ENCODE measurements at regions not wholly inside any gene's neighbourhood (a gene's known extent, or its start where the extent isn't known, plus 50 kb on each side); places are given as distances from the start of the nearest gene placed in this dataset.

DNA sequence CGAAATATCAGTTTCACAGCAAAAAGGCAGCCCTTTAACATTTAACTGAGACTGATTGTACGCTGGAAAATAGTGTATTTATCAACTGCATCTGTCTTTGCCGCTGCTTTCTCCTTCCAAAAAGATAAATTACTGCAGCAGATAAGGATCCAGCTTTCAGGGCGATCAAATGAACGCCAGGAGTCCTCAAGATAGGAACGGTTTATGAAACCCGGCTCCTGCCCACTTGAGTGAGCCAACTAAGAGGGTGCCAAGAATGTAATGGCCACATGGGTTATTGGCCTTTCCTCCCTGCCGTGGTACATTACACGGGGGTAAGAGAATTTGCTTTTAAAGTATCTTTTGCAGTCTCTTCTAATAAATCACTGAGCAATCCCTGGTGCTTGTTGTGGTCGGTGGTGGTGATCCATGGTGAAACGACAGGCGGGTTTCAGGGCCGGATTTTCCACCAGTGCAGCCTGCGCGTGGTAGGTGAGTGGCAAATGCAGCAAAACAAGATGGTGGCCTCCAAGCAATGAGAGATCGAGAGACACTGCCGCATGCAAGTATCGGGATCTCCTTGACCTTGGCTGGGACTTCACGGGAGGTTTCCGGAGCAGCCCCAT lies 67.5 kb upstream of the IRX6 start:
- in situ Hi-C loops (cut with HindIII; ENCODE audit: low sequenced_read_pairs): no loop called here

DNA sequence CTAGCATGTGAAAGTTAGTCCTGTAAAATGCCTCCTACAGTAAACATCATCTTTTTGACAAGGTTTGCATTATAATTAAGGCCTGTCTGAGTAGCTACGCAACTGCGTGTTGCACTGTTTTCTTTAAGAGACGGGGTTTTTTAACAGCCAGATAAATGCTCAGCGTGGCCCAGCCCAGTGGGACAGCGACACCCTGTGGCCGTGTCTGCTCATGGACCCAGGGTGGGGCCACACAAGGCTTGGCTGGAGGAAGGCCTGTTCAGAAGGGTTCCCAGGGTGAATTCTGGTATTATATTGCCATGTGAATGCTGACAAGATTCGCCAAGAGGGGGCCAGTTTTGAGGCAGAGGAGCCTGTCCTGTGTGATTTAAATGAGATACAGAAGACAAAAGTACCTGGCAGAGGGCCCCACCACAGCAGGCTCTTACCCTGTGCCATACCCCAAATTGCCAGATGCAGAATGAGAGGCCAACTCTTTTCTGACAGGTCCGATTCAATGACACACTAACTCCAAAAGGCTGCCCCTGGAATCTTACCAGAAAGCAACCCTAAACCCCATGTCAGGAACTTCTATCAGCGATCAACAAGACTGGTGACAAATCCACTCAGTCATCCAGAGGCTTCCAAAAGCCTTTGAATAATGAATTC lies 65.9 kb upstream of the IRX6 start:
- in situ Hi-C loops (cut with HindIII; ENCODE audit: low sequenced_read_pairs): no loop called here

DNA sequence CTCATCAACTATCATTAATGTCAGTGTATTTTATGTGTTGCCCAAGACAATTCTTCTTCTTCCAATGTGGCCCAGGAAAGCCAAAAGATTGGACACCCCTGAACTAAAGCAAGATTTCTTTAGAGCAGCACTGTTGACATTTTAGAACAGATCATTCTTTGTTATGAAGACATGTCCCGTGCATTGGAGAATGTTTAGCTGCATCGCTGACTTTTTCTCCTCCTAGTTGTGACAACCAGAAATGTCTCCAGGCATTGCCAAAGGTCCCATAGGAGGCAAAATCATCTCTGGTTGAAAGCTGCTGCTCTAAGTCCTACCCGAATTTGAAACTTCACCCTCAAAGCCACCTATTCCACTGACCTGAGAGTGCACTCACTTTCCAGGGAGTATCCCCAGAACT lies 62.7 kb upstream of the IRX6 start:
- in situ Hi-C loops (cut with HindIII; ENCODE audit: low sequenced_read_pairs): no loop called here

DNA sequence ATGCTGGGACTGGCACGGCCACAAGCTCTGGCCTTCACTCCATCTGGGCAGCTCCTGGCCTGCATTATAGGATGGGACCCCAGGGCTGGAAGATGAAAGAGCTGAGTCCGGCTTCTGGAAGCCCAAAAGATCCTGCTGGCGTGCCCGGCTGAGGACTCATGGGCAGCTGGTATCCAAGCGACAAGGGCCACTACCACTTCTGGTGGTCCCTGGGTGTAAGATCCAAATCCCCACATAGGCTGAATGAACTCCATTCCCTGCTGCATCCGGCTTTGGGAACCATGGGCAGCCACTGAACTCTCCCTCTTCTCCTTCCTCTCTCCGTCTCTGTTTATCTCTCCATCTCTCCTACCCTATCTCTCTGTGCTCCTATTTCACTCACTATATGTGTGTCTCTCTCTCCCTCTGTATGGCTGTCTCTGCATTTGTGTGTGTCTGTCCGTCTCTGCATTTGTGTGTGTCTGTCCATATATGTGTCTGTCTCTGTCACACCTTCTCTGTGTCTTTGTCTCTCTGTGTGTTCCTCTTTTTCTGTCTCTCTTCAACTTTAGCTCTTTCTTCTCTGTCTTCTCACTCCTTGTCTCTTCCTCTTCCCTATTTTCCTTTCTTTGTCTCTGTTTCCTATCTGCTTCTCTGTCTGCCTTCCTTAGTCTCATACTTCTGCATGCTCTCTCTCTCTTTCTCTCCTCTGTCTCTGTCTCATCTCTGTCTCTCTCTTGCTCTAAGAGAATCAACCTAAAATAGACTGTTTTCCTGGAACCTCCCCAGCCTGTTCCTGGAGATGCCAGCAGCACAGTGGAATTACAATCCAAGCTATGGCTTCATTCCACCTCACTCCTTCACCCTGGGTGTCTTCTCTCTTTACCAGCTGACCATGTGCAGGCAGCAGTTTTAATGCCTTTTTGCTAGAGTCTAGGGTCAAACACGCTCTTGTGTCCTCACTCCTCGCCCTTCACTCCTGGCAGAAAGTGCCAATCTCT lies 60.4 kb upstream of the IRX6 start:
- in situ Hi-C loops (cut with HindIII; ENCODE audit: low sequenced_read_pairs): no loop called here

DNA sequence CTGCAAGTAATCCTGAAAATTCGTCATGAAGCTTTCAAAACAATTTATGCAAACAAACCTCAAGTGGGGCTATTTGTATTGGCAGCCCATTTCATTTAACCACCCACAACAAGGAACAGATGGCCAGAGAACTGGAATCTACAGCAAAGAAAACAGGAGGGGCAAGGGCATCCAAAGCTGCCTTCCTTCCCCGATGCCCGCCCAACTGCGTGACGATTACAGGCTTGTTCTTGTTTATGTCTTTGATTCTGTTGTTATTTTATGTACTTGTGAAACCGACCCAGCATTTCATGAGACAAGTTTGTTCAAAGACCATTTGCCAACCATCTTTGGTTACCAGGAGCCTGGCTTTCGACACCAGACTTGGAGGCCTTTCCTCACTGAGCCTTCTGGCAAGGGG lies 59.1 kb upstream of the IRX6 start:
- in situ Hi-C loops (cut with HindIII; ENCODE audit: low sequenced_read_pairs): no loop called here

DNA sequence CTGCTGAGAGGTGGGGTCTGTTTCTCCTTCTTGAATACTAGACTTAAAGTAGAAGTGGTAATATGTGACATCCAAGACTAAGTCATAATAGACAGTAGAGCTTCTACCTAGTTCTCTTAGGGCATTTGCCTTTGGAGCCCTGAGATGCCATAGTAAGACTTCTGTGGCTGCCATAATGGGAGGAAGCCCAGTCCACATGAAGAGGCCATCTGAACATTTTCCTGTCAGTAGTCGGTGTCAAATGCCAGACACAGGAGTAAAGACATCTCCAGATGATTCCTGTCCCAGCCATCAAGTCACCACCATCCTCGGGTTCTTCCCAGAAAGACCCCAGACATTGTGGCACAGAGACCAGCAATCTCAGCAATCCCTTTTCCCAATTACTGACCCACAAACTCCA lies 58.1 kb upstream of the IRX6 start:
- in situ Hi-C loops (cut with HindIII; ENCODE audit: low sequenced_read_pairs): no loop called here

DNA sequence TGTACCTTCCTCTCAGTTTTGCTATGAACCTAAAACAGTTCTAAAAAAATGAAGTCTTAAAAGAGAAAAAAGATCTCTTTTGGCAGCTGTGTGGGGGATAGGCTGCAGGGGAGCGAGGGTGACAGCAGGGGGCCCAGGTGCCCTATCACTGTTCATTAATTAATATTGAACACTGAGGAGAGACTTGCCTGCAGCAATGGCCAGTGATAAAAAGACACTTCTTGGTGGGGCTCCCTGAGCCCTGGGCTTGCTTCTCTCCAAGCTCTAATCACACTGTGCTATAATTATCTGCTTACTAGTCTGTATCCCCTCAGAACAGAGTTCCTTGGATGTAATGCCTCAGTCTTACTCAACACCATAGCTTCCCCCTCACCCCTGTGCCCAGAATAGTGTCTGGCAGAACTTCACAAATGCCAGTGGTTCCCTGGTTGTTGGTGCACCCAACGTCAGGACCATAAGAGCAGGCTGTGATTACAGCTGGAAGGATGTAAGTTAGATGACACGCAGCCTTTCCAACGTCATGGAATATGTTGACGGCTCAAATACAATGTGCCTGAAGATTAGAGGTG lies 52.0 kb upstream of the IRX6 start:
- in situ Hi-C loops (cut with HindIII; ENCODE audit: low sequenced_read_pairs): no loop called here

DNA sequence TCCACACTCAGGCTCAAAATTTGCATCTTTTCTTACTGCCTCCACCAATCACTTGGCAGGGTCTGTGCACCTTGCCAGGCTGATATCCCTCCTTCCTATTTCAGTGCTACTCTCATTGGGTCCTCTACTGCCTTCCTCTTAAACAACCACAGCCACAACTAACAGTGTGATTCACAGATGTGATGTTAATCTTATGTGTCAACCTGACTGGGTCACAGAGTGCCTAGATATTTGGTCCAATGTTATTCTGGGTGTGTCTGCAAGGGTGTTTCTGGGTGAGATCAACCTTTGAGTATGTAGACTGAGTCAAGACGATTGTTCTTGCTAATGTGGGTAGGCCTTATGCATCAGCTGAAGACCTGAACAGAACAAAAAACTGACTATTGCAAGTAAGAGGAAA lies 51.3 kb upstream of the IRX6 start:
- in situ Hi-C loops (cut with HindIII; ENCODE audit: low sequenced_read_pairs): no loop called here

DNA sequence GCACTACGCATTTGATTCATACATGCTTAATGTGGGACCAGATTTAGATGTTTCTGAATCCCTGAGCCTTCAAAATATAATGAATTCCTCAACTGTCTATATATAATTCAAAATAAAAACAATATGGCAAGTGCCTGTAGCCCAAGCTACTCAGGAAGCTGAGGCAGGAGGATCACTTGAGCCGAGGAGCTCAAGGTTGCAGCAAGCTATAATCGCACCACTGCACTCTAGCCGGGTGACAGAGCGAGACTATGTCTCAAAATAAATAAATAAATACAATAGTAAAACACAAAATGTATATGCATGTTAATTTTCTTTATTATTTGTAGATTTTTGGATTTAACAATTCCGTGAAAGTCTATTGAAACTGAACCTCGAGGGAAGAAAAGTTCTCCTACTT lies 50.6 kb upstream of the IRX6 start:
- in situ Hi-C loops (cut with HindIII; ENCODE audit: low sequenced_read_pairs): no loop called here

DNA sequence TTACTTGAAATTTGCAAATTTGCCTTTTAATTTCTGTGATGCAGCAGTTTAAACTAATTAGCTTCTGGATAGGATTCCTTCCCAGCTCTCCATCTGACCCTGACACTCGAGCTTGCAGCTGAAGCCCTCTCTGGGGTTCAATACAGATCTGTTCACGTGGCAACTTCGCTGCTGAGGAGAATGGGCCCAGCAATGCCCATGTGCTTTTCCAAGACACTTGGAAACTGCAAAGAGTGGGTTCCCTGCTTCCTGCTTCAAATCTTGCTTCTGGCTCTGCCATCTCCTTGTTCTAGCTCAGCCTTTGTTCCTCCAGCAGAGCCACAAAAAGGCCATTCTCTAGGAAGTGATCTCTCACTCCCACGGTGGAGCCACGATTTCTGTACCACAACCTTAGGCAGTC lies 50.0 kb upstream of the IRX6 start:
- in situ Hi-C loops (cut with HindIII; ENCODE audit: low sequenced_read_pairs): no loop called here
